GM18502 (cell line): ENCODE measurements at regions not wholly inside any gene's neighbourhood (a gene's known extent, or its start where the extent isn't known, plus 50 kb on each side); places are given as distances from the start of the nearest gene placed in this dataset.

Experiments used
- ATAC-seq: cut with Tn5 transposase; IDR thresholded peaks from one replicate; pipeline ENCODE4 v1.9.1; 2021; ENCODE audit warnings: mild to moderate bottlenecking; ENCODE audit not compliant: unreplicated experiment, poor library complexity

DNA sequence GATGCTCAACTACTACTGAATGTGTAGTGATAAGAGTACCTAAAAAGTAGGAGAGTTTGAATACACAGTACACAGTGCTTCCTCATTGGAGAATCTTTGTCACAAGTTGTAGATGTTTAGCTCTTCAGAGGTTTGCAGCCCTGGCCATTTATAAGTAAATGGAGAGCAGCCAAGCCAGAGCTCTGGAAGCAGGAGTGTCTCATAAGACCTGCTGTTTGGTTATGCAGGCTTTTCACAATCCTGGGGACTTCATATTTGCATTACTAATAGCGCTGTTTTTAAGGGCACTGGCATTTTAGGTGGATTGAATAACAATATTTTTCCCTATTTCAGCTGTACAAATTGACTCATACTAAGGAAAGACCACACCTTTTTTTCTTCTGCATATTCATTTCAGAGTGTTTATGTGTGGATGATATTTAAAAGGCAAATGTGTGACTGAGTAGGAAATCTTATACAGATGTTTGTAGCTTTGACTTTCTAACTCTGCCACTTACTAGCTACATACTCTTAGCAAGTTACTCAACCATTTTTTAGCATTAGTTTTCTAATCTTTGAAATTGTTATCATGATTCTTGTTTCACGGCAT, 730.5 kb upstream of the MAP3K7 start:
- ATAC-seq = no peak

DNA sequence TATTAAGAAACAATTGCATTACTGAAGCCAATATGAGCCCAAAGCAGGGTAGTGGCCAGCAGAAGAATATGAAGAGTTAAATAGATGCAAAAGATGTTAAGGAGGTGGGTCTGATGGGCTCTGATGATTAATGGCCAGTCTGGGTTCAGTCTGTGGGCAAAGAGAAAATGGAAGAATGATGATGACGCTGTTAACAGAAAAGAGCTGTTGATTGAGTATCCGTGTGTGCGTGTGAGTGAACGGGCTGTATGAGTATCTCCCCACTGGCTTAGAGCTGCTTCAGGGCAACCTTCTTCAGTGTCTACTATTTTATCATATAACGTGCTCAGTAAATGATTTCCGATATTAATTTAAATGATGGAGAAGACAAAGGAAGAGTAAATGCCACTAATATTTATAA, 723.3 kb upstream of the MAP3K7 start:
- ATAC-seq = no peak

DNA sequence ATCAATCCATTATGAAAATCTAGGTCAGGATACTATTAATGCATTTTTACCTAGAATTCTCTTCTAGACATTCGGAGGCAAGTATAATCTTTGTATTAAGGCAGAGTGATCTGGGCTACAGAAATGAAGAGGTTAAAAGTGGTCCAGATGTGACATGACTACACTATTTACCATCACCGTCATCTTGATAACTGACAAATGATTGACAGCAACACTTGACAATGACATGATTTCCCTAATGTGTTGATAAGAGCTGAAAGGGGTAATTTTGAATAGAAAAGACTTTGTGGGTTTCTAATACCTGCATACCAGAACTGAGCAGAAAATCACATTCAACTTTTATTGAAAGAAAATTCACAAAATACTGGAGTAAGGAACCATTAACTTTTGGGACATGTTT, 718.9 kb upstream of the MAP3K7 start:
- ATAC-seq = no peak

DNA sequence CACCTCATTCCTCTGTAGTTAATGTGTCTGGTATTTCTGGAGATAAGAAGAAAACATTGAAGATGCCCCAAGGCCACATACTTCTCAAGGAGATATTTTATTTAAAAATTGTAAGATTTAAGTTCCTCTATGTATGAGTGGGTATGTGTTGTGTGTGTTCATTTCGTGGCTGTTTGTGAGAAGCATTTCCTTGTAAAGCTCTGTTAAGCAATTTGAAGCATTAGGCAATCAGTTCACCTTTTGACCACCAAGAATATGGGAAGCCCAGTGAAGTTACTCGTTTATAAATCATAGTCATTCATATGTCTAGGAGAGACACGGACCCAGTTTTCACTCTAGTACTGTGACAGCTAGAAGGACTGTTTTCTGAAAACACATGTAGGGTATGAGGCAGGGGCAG, 717.6 kb upstream of the MAP3K7 start:
- no peak for ATAC-seq

GRCh38 chr6:91303326-91303725, 716.5 kb upstream of the MAP3K7 start:
- ATAC-seq = no peak

DNA sequence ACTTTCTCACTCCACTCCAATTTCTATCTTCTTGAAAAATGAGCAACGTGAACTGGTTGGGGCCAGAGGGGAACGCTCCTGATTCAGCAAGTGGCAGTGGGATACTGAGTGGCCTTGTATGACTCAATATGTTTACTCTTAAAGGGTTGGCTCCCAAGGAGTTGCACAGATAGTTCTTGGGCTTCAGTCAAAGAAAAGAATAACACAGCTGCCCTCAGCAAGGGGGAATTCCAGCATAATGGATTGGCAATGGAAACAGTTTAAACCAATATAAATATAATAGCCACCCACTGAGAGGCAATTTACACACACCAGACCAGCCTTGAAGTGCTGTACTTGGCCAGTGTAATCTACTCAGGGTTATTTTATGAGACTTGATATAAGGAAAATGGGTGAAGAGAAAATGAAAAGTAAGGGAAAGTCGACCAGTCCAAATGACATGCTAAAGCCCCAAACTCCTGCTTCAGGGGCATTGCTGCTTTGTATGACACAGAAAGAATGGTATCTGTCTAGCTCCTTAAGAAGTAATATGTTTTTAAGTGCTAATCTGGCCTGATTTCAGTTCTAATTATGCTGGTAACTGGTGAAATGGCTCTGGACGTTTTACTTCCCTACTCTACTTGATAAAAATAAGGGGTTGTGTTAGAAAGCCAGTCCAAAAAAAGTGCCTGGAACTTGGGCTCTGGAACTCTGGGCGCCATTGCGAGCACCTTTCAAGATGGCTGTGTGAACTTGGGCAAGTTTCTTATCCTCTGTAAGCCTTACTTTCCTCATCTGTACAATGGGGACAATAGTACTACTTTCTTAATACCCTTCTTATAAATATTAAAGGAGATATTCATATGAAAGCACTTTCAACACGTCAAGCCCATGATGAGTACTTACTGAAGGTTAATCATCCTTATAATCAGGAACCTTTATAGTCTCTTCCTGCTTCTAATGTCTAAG, 712.9 kb upstream of the MAP3K7 start:
- no peak for ATAC-seq

DNA sequence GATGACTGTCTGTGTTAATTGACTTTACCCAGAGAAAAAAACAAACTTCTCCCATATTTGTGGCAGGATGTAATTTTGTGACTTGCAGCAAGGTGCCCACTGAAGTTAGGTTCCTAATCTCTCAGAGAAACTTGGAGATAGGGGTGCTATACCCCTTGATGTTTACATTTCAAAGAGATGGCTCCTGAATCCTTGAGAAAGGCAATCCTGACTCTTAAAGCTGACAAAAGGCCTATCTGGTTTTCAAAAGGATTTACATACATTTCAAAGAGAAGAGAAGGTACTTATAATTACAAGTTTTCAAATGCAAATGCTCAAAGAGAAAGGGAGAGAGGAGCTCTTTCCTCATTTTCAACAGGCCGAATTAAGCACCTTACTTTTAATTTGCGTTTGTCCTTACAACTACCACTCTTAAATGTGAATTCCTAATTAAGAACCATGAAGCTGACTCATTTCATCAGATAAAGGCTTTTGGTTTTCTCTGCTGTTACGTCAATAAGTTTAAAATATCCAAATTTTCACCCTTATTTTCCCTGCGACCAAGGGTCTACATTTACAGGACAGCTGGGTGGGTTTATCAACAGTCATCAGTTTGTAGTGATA, 711.8 kb upstream of the MAP3K7 start:
- ATAC-seq = no peak

DNA sequence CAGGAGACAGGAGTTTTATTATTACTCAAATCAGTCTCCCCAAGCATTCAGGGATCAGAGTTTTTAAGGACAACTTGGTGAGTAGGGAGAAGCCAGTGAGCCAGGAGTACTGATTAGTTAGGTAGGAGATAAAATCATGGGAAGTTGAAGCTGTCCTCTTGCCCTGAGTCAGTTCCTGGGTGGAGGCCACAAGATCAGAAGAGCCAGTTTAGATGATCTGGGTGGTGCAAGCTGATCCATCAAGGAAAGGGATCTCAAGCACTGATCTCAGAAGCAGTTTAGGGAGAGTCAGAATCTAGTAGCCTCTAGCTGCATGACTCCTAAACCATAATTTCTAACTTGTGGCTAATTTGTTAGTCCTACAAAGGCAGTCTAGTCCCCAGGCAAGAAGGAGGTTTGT, 706.5 kb upstream of the MAP3K7 start:
- no peak for ATAC-seq

- ATAC-seq = no peak
Measured at GRCh38 chr6:91291071-91291470, 704.2 kb upstream of the MAP3K7 start.

- ATAC-seq = no peak
Measured at GRCh38 chr6:91288741-91289140, 701.9 kb upstream of the MAP3K7 start.

DNA sequence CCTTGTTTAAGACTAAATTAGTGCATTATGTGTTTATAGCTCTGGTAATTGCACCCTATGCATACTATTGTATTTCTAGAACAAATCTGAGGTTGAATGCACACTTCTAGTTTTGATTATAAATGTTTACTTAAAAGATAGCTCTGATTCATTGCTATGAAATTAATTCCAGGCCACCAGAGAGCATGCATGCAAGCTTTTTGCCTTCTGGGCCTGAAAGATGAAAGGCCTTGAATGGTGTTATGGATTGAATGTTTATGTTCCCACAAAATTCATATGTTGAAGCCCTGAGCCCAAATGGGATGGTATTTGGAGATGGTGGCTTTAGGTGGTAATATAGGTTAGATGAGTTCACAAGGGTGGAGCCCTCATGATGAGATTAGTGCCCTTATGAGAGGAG, 695.0 kb upstream of the MAP3K7 start:
- ATAC-seq = no peak

- no peak for ATAC-seq
Measured at GRCh38 chr6:91280494-91280830, 693.6 kb upstream of the MAP3K7 start.

- no peak for ATAC-seq
Measured at GRCh38 chr6:91279740-91280493, 693.0 kb upstream of the MAP3K7 start.

DNA sequence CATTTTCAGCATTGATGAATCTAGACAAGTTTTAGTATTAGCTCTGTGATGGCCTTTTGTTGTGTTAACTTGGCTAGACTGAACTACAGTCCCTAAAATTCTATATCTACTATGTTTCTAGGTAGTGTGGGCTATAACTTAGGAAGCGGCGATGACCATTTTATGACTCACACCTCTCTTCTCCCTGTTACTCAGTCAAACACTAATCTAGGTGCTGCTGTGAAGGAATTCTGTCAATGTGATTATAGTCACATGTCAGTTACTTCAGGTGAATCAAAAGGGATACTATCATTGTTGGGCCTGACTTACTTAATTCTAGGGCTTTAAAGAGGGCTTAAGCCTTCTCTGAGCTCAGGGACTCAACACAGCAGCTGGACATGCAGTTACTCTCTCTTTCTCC, 691.5 kb upstream of the MAP3K7 start:
- no peak for ATAC-seq

DNA sequence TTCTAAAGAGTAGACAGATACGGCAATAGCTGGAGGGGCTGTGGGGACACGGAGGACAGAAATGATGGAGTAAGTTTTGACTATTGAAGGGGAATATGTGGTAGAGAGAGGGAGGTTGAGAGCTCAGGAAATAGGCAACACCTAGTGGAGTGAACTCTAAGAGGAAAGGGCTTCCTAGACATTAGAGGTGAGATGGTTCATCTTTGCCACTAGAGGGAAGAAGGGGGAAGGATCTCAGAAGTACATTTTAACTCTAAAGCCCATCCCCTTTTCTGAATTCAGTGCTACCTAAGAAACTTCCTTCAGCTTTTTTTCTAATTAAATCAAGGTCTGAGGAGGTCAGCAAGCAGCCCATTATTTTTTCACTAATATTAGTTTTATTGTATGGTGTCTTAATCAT, 689.4 kb upstream of the MAP3K7 start:
- ATAC-seq = no peak

GRCh38 chr6:91273729-91274128, 686.9 kb upstream of the MAP3K7 start:
- ATAC-seq = no peak

DNA sequence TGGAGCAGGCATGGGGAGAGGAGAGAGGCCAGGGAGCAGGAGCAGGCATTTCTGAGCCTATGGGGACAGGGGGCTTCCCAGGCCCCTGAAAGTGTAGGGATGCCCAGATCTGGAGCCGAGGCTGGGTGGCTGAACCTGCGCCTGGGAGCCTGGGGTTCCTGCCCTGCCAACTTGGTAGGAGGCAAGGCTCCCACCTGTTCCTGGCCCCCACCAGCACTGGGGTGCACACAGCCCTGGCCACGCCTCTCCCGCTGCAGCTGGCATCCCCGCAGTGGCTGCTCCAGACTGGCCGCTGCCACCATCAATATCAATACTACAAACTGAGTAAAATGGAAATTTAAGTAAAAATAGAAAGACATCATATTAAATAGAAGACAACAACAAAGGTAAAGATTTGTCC, 684.9 kb upstream of the MAP3K7 start:
- ATAC-seq = no peak

- no peak for ATAC-seq
Measured at GRCh38 chr6:91268941-91269340, 682.1 kb upstream of the MAP3K7 start.

GRCh38 chr6:91267246-91267645, 680.4 kb upstream of the MAP3K7 start:
- no peak for ATAC-seq

DNA sequence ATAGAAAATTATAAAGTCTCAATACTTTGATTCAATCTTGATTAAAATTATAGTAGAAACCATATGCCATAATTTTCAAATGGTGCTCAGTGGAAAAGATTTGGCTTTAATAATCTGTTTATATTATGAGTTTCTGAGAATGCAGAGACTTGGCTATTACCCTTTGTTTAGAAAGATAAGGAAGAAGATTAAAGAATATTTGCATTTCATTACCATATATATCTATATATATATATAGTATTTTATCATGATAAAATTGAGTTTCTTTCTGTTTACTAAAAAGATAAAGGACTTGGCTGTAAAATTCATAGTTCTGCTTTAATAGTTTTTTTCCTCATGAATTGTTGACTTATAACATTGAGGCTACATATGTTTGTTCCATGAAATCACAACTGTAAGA, 679.3 kb upstream of the MAP3K7 start:
- no peak for ATAC-seq

DNA sequence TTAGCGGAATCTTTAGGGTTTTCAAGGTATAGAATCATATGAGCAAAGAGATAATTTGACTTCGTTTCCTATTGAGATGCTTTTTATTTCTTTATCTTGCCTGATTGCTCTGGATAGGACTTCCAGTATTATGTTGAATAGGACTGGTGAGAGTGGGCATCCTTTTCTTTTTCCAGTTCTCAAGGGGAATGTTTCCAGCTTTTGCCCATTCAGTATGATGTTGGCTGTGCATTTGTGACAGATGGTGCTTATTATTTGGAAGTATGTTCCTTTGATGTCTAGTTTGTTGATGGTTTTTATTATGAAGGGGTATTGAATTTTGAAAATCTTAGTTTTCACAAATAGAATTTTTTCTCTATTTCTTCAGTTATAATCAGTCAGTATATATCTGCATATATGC, 656.6 kb upstream of the MAP3K7 start:
- ATAC-seq = no peak
